Hepatocyte (in vitro differentiated cells): ENCODE measurements at regions not wholly inside any gene's neighbourhood (a gene's known extent, or its start where the extent isn't known, plus 50 kb on each side); places are given as distances from the start of the nearest gene placed in this dataset.
A peak's percentile ranks its signal among the peaks of the same experiment; 100 is the strongest.

Source experiments
- DNase-seq: peaks from one replicate; pipeline ENCODE4 v3.0.0-alpha.2; 2016; ENCODE audit warnings: low spot score
- H2AFZ ChIP-seq: fragments of 200-600 bp; sonication (generic); 2 replicates; pipeline ENCODE4 v1.6.0; 2016; ENCODE audit warnings: antibody characterized with exemption, mild to moderate bottlenecking
- H3K27ac ChIP-seq: fragments of 200-600 bp; sonication (generic); 2 replicates; pipeline ENCODE4 v1.5.1; 2016; ENCODE audit warnings: mild to moderate bottlenecking
- H3K27me3 ChIP-seq: fragments of 200-600 bp; sonication (generic); 2 replicates; pipeline ENCODE4 v1.6.1; 2016
- H3K36me3 ChIP-seq: fragments of 200-600 bp; sonication (generic); replicated peaks from 2 replicates; pipeline ENCODE4 v1.5.1; 2016; ENCODE audit warnings: low read depth; ENCODE audit not compliant: insufficient read depth
- H3K4me1 ChIP-seq: fragments of 200-600 bp; sonication (generic); 2 replicates; pipeline ENCODE4 v1.5.1; 2016; ENCODE audit warnings: mild to moderate bottlenecking, moderate library complexity; ENCODE audit not compliant: insufficient read depth
- H3K4me2 ChIP-seq: fragments of 200-600 bp; sonication (generic); 2 replicates; pipeline ENCODE4 v1.6.0; 2016
- H3K4me3 ChIP-seq: fragments of 200-600 bp; sonication (generic); 2 replicates; pipeline ENCODE4 v1.5.1; 2016; ENCODE audit warnings: mild to moderate bottlenecking
- H3K79me2 ChIP-seq: fragments of 200-600 bp; sonication (generic); 2 replicates; pipeline ENCODE4 v1.6.0; 2017; ENCODE audit warnings: mild to moderate bottlenecking
- H3K9me2 ChIP-seq: fragments of 200-600 bp; sonication (generic); replicated peaks from 2 replicates; pipeline ENCODE4 v1.6.0; 2017; ENCODE audit warnings: mild to moderate bottlenecking; ENCODE audit not compliant: insufficient read depth
- H3K9me3 ChIP-seq: fragments of 200-600 bp; sonication (generic); 2 replicates; pipeline ENCODE4 v1.5.1; 2016; ENCODE audit warnings: low read depth, mild to moderate bottlenecking
- H4K20me1 ChIP-seq: fragments of 200-600 bp; sonication (generic); 2 replicates; pipeline ENCODE4 v1.6.0; 2016; ENCODE audit warnings: mild to moderate bottlenecking; ENCODE audit not compliant: insufficient read depth, poor library complexity, severe bottlenecking
- EZH2 ChIP-seq: fragments of 200-600 bp; sonication (generic); IDR thresholded peaks from 2 replicates; pipeline ENCODE4 v1.6.1; 2016; ENCODE audit warnings: antibody characterized with exemption, mild to moderate bottlenecking, borderline replicate concordance
- EZH2phosphoT487 ChIP-seq: fragments of 200-600 bp; sonication (generic); IDR thresholded peaks from one replicate; pipeline ENCODE4 v1.6.1; 2018; ENCODE audit warnings: antibody characterized with exemption, mild to moderate bottlenecking, low read depth, moderate library complexity; ENCODE audit not compliant: unreplicated experiment, severe bottlenecking
- WGBS: methylation state at CpG from one replicate; pipeline ENCODE4 v1.1.6; 2016; ENCODE audit warnings: low lambda C conversion rate; ENCODE audit errors: missing lambda C conversion rate; 5-methylcytosine and 5-hydroxymethylcytosine counted together
- TF ChIP-seq, protein P1 (sequence below): fragments of 200-600 bp; sonication (generic); IDR thresholded peaks from 2 replicates; pipeline ENCODE4 v1.5.1; 2016; ENCODE audit warnings: antibody characterized with exemption, mild to moderate bottlenecking; ENCODE audit not compliant: poor library complexity

DNA sequence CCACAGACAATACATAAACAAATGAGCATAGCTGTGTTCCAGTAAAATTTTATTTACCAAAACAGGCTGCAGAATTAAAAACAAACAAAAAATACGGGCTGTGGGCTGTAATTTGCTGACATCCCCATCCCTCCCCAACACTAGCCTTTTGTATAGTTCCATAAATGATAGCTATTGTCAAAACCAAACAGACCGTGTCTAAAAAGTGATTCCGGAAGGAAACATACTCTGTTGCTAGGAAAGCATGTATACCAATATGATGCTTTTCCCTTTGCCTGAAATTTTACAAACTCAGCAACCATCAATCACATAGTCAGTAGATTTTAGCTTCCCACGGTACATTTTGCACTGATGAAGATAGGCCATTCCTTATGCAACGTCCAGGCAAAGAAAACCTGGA is 80.0 kb downstream of the TMEM215 start:
- Histone ChIP-seq H3K9me2 (no peaks in the 10 kb centered on the region), H4K20me1 (no peaks in the 10 kb centered on the region), H3K9me3 (no peaks in the 10 kb centered on the region), H3K4me3 (no peak overlapping the region), H2AFZ (no peak overlapping the region), H3K36me3 (no peaks in the 10 kb centered on the region), H3K27me3 (no peaks in the 10 kb centered on the region), H3K4me1 (no peaks in the 10 kb centered on the region), H3K79me2 (no peaks in the 10 kb centered on the region), H3K4me2 (no peak overlapping the region), H3K27ac (no peak overlapping the region)
- WGBS = 79% methylated on average over 5 of the region's 5 CpGs
- DNase-seq = no peak
- no peak for TF ChIP-seq EZH2
- TF ChIP-seq, protein P1, sequence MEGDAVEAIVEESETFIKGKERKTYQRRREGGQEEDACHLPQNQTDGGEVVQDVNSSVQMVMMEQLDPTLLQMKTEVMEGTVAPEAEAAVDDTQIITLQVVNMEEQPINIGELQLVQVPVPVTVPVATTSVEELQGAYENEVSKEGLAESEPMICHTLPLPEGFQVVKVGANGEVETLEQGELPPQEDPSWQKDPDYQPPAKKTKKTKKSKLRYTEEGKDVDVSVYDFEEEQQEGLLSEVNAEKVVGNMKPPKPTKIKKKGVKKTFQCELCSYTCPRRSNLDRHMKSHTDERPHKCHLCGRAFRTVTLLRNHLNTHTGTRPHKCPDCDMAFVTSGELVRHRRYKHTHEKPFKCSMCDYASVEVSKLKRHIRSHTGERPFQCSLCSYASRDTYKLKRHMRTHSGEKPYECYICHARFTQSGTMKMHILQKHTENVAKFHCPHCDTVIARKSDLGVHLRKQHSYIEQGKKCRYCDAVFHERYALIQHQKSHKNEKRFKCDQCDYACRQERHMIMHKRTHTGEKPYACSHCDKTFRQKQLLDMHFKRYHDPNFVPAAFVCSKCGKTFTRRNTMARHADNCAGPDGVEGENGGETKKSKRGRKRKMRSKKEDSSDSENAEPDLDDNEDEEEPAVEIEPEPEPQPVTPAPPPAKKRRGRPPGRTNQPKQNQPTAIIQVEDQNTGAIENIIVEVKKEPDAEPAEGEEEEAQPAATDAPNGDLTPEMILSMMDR = no peak
- no peak for TF ChIP-seq EZH2phosphoT487

GRCh38 chr9:32864971-32865370 is 81.6 kb downstream of the TMEM215 start:
- no peak overlapping the region for H2AFZ ChIP-seq
- no peak overlapping the region for H3K4me3 ChIP-seq
- no peaks in the 10 kb centered on the region for H3K9me2 ChIP-seq
- no peaks in the 10 kb centered on the region for H3K36me3 ChIP-seq
- no peaks in the 10 kb centered on the region for H3K9me3 ChIP-seq
- no peak overlapping the region for H3K4me2 ChIP-seq
- no peaks in the 10 kb centered on the region for H3K79me2 ChIP-seq
- H3K27me3 ChIP-seq = no peaks in the 10 kb centered on the region
- DNase-seq = no peak
- H3K27ac ChIP-seq = no peak overlapping the region
- H4K20me1 ChIP-seq = no peaks in the 10 kb centered on the region
- TF ChIP-seq EZH2phosphoT487 (peak; percentile 81), EZH2 (no peak)
- TF ChIP-seq, protein P1 = no peak
- no peaks in the 10 kb centered on the region for H3K4me1 ChIP-seq

- no peak for TF ChIP-seq EZH2phosphoT487
- TF ChIP-seq EZH2 = no peak
- TF ChIP-seq, protein P1 = no peak
- Histone ChIP-seq H3K4me3 (no peak overlapping the region), H3K9me2 (no peaks in the 10 kb centered on the region), H4K20me1 (no peaks in the 10 kb centered on the region), H3K79me2 (no peaks in the 10 kb centered on the region), H3K9me3 (no peaks in the 10 kb centered on the region), H2AFZ (no peak overlapping the region), H3K4me1 (no peaks in the 10 kb centered on the region), H3K4me2 (no peak overlapping the region), H3K27ac (no peak overlapping the region), H3K36me3 (no peaks in the 10 kb centered on the region), H3K27me3 (no peaks in the 10 kb centered on the region)
- WGBS = 92% methylated on average over 4 of the region's 4 CpGs
- no peak for DNase-seq
Measured at GRCh38 chr9:32866273-32866672, 82.9 kb downstream of the TMEM215 start.

GRCh38 chr9:32867026-32867425 is 83.7 kb downstream of the TMEM215 start:
- H3K27ac ChIP-seq = no peak overlapping the region
- no peaks in the 10 kb centered on the region for H3K36me3 ChIP-seq
- H3K79me2 ChIP-seq = no peaks in the 10 kb centered on the region
- H3K4me3 ChIP-seq = no peak overlapping the region
- no peak for DNase-seq
- H3K9me2 ChIP-seq = no peaks in the 10 kb centered on the region
- H3K4me2 ChIP-seq = no peak overlapping the region
- no peaks in the 10 kb centered on the region for H3K27me3 ChIP-seq
- H4K20me1 ChIP-seq = no peaks in the 10 kb centered on the region
- TF ChIP-seq EZH2 (no peak), EZH2phosphoT487 (no peak)
- TF ChIP-seq, protein P1 = no peak
- WGBS = 83% methylated on average over 2 of the region's 2 CpGs
- no peak overlapping the region for H2AFZ ChIP-seq
- no peaks in the 10 kb centered on the region for H3K9me3 ChIP-seq
- H3K4me1 ChIP-seq = no peaks in the 10 kb centered on the region
